Transverse colon (tissue), 4 donors: ENCODE measurements at regions not wholly inside any gene's neighbourhood (a gene's known extent, or its start where the extent isn't known, plus 50 kb on each side); places are given as distances from the start of the nearest gene placed in this dataset.

Experiments used
- DNase-seq: peaks from one replicate; pipeline ENCODE4 v3.0.0-alpha.2; 2019
- H3K27ac ChIP-seq, 4 donors: fragments of 200-600 bp; sonication (generic); 2 replicates each; pipeline ENCODE4 v1.5.1; 2016 to 2018; ENCODE audit warnings: inconsistent platforms in 4 of 4
- H3K27me3 ChIP-seq: fragments of 200-600 bp; sonication (generic); 2 replicates; pipeline ENCODE4 v1.5.1; 2017; ENCODE audit warnings: inconsistent platforms
- H3K36me3 ChIP-seq, 4 donors: fragments of 200-600 bp; sonication (generic); 2 replicates each; pipeline ENCODE4 v1.5.1; 2017 to 2019; ENCODE audit warnings: inconsistent platforms in 4 of 4
- H3K4me1 ChIP-seq, 4 donors: fragments of 200-600 bp; sonication (generic); 2 replicates each; pipeline ENCODE4 v1.5.1; 2017 to 2020; ENCODE audit warnings: inconsistent platforms in 4 of 4
- H3K4me3 ChIP-seq, 4 donors: fragments of 200-600 bp; sonication (generic); 1 replicate in 1 of 4; 2 replicates in 3 of 4; pipeline versions ENCODE4 v1.5.1 to v1.6.1; 2017 to 2019; ENCODE audit warnings: inconsistent platforms in 4 of 4
- H3K9me3 ChIP-seq, 2 donors: fragments of 200-600 bp; sonication (generic); 2 replicates each; pipeline ENCODE4 v1.5.1; 2017 to 2019; ENCODE audit warnings: inconsistent platforms in 2 of 2
- CTCF ChIP-seq, 5 experiments: fragments of 200-600 bp in 3 of 5; fragments of 450-650 bp in 2 of 5; sonication (generic) in 3 of 5; IDR thresholded peaks; 1 replicate in 2 of 5; 2 replicates in 3 of 5; pipeline ENCODE4 v1.5.1; 2016 to 2017; ENCODE audit warnings: antibody characterized with exemption in 5 of 5, inconsistent platforms in 3 of 5, mild to moderate bottlenecking in 2 of 5, moderate library complexity in 1 of 5
- EP300 ChIP-seq: sonication (generic); formaldehyde crosslinking; IDR thresholded peaks from one replicate; pipeline ENCODE4 v1.6.1; 2017; ENCODE audit warnings: antibody characterized with exemption, low read depth
- POLR2A ChIP-seq: fragments of 450-650 bp; IDR thresholded peaks from one replicate; pipeline ENCODE4 v1.6.1; 2016; ENCODE audit warnings: antibody characterized with exemption, mild to moderate bottlenecking, moderate library complexity
- POLR2AphosphoS5 ChIP-seq, 3 donors: sonication (generic); formaldehyde crosslinking; IDR thresholded peaks; one replicate each; pipeline ENCODE4 v1.6.1; 2016; ENCODE audit warnings: antibody characterized with exemption in 3 of 3
- WGBS, 2 donors: methylation state at CpG; one replicate each; pipeline ENCODE4 v1.1.5; 2018; ENCODE audit warnings: low coverage in 1 of 2; 5-methylcytosine and 5-hydroxymethylcytosine counted together
- in situ Hi-C, 4 donors: fragments of 200-750 bp; cut with MboI; loops; one replicate each; pipeline versions ENCODE4 v1.15.0 to v1.15.1; 2017; ENCODE audit warnings: low sequenced_read_pairs in 3 of 4, low pct_ligation_motif_present in 1 of 4, low pct_unique_long_range_greater_than_20kb in 1 of 4
- intact Hi-C: fragments of 100-400 bp; cut with DNase I; formaldehyde crosslinking; loops from one replicate; pipeline ENCODE4 v1.15.1; 2023; ENCODE audit warnings: low total_unique reads

- Histone ChIP-seq H3K9me3 (no peaks in the 10 kb centered on the region), H3K4me3 (no peak overlapping the region), H3K27me3 (no peaks in the 10 kb centered on the region), H3K4me1 (no peaks in the 10 kb centered on the region), H3K27ac (no peak overlapping the region), H3K36me3 (no peaks in the 10 kb centered on the region)
- DNase-seq, result no peak
- intact Hi-C loops (no loop called here), in situ Hi-C loops (no loop called here)
- WGBS, 2 donors, result 76% methylated on average over 3 of the region's 3 CpGs; no CpG with 5 or more reads in 1 of the 2 donors
- TF ChIP-seq POLR2A (no peak), POLR2AphosphoS5 (IDR thresholded peaks at IDR 0.05) (no peak), CTCF (IDR thresholded peaks at IDR 0.05) (no peak), EP300 (no peak)
These were observed 312.8 kb upstream of the SPTLC3 start for GRCh38 chr20:12695937-12696336.

GRCh38 chr20:12698817-12699216, 310.0 kb upstream of the SPTLC3 start:
- Histone ChIP-seq H3K27ac (no peak overlapping the region), H3K4me1 (no peaks in the 10 kb centered on the region), H3K4me3 (no peak overlapping the region), H3K36me3 (no peaks in the 10 kb centered on the region), H3K27me3 (no peaks in the 10 kb centered on the region), H3K9me3 (no peaks in the 10 kb centered on the region)
- TF ChIP-seq CTCF (IDR thresholded peaks at IDR 0.05) (no peak), POLR2AphosphoS5 (IDR thresholded peaks at IDR 0.05) (no peak), EP300 (no peak), POLR2A (no peak)
- in situ Hi-C loops, result no loop called here
- no peak for DNase-seq
- intact Hi-C loops, result no loop called here
- WGBS, 2 donors, result 77% methylated on average over 2 of the region's 2 CpGs

GRCh38 chr20:12699374-12700228, 309.2 kb upstream of the SPTLC3 start:
- Histone ChIP-seq H3K27ac (no peak overlapping the region), H3K9me3 (no peaks in the 10 kb centered on the region), H3K27me3 (no peaks in the 10 kb centered on the region), H3K4me1 (no peaks in the 10 kb centered on the region), H3K4me3 (no peak overlapping the region), H3K36me3 (no peaks in the 10 kb centered on the region)
- WGBS, 2 donors, result 42 to 46% methylated on average over 3 to 5 of the region's 5 CpGs
- intact Hi-C loops (no loop called here), in situ Hi-C loops (no loop called here)
- DNase-seq, result no peak
- TF ChIP-seq CTCF (IDR thresholded peaks at IDR 0.05) (no peak), POLR2AphosphoS5 (IDR thresholded peaks at IDR 0.05) (no peak), POLR2A (no peak), EP300 (no peak)

- Histone ChIP-seq H3K9me3 (no peaks in the 10 kb centered on the region), H3K4me1 (no peaks in the 10 kb centered on the region), H3K4me3 (no peak overlapping the region), H3K27ac (no peak overlapping the region), H3K27me3 (no peaks in the 10 kb centered on the region), H3K36me3 (no peaks in the 10 kb centered on the region)
- TF ChIP-seq EP300 (no peak), POLR2A (no peak)
- intact Hi-C loops (no loop called here), in situ Hi-C loops (no loop called here)
- DNase-seq, result no peak
- 84 to 91% methylated on average over 9 of the region's 9 CpGs for WGBS, 2 donors
These were observed 308.1 kb upstream of the SPTLC3 start for GRCh38 chr20:12700701-12701100.
